ENCODE measurements at regions not wholly inside any gene's neighbourhood (a gene's known extent, or its start where the extent isn't known, plus 50 kb on each side); places are given as distances from the start of the nearest gene placed in this dataset.

- H3K36me3 Mint-ChIP-seq (ENCODE audit: insufficient read depth, unreplicated experiment), result no peaks in the 10 kb centered on the region
- H3K27me3 Mint-ChIP-seq (ENCODE audit: unreplicated experiment), result no peaks in the 10 kb centered on the region
- no peak overlapping the region for H3K27ac Mint-ChIP-seq (ENCODE audit: unreplicated experiment)
- no TSS peak for BruUV-seq (replicated peaks)
- peak overlapping the region; percentile 57 for H3K4me3 Mint-ChIP-seq (ENCODE audit: low read depth, unreplicated experiment)
- intact Hi-C loops (cut with micrococcal nuclease; ENCODE audit: unreplicated experiment), result no loop called here
- CTCF ChIA-PET, result no interaction called here
- no peak for DNase-seq
- H3K4me1 Mint-ChIP-seq (ENCODE audit: low read depth, unreplicated experiment), result no peaks in the 10 kb centered on the region
- no peaks in the 10 kb centered on the region for H3K9me3 Mint-ChIP-seq (ENCODE audit: low read depth, unreplicated experiment)
- no peak for TF ChIP-seq CTCF (IDR thresholded peaks at IDR 0.05; ENCODE audit: unreplicated experiment)
These were observed 214.5 kb upstream of the UBASH3B start for GRCh38 chr11:122440811-122441665.

GRCh38 chr11:122439866-122440810 is 215.4 kb upstream of the UBASH3B start:
- no TSS peak for BruUV-seq (replicated peaks)
- no peaks in the 10 kb centered on the region for H3K4me1 Mint-ChIP-seq (ENCODE audit: low read depth, unreplicated experiment)
- no peaks in the 10 kb centered on the region for H3K36me3 Mint-ChIP-seq (ENCODE audit: insufficient read depth, unreplicated experiment)
- CTCF ChIA-PET, result no interaction called here
- DNase-seq, result no peak
- intact Hi-C loops (cut with micrococcal nuclease; ENCODE audit: unreplicated experiment), result no loop called here
- H3K4me3 Mint-ChIP-seq (ENCODE audit: low read depth, unreplicated experiment), result peak overlapping the region; percentile 57
- no peaks in the 10 kb centered on the region for H3K9me3 Mint-ChIP-seq (ENCODE audit: low read depth, unreplicated experiment)
- H3K27me3 Mint-ChIP-seq (ENCODE audit: unreplicated experiment), result no peaks in the 10 kb centered on the region
- H3K27ac Mint-ChIP-seq (ENCODE audit: unreplicated experiment), result no peak overlapping the region
- TF ChIP-seq CTCF (IDR thresholded peaks at IDR 0.05; ENCODE audit: unreplicated experiment), result no peak

- no TSS peak for BruUV-seq (replicated peaks)
- no peaks in the 10 kb centered on the region for H3K4me1 Mint-ChIP-seq (ENCODE audit: low read depth, unreplicated experiment)
- no peak overlapping the region for H3K4me3 Mint-ChIP-seq (ENCODE audit: low read depth, unreplicated experiment)
- DNase-seq, result no peak
- CTCF ChIA-PET, result no interaction called here
- peaks cover 6% of the 10 kb centered on the region for H3K27me3 Mint-ChIP-seq (ENCODE audit: unreplicated experiment)
- no peaks in the 10 kb centered on the region for H3K36me3 Mint-ChIP-seq (ENCODE audit: insufficient read depth, unreplicated experiment)
- H3K27ac Mint-ChIP-seq (ENCODE audit: unreplicated experiment), result no peak overlapping the region
- TF ChIP-seq CTCF (IDR thresholded peaks at IDR 0.05; ENCODE audit: unreplicated experiment), result no peak
- intact Hi-C loops (cut with micrococcal nuclease; ENCODE audit: unreplicated experiment), result no loop called here
- no peaks in the 10 kb centered on the region for H3K9me3 Mint-ChIP-seq (ENCODE audit: low read depth, unreplicated experiment)
These were observed 219.3 kb upstream of the UBASH3B start for GRCh38 chr11:122436188-122436555.

- Mint-ChIP-seq H3K36me3 (ENCODE audit: insufficient read depth, unreplicated experiment) (no peaks in the 10 kb centered on the region), H3K9me3 (ENCODE audit: low read depth, unreplicated experiment) (no peaks in the 10 kb centered on the region), H3K27me3 (ENCODE audit: unreplicated experiment) (peaks cover 11% of the 10 kb centered on the region), H3K4me1 (ENCODE audit: low read depth, unreplicated experiment) (no peaks in the 10 kb centered on the region), H3K4me3 (ENCODE audit: low read depth, unreplicated experiment) (no peak overlapping the region), H3K27ac (ENCODE audit: unreplicated experiment) (no peak overlapping the region)
- no peak for DNase-seq
- TF ChIP-seq CTCF (IDR thresholded peaks at IDR 0.05; ENCODE audit: unreplicated experiment), result no peak
- CTCF ChIA-PET, result no interaction called here
- no TSS peak for BruUV-seq (replicated peaks)
- intact Hi-C loops (cut with micrococcal nuclease; ENCODE audit: unreplicated experiment), result no loop called here
These were observed 219.9 kb upstream of the UBASH3B start for GRCh38 chr11:122435540-122436187.

All from Calu3 (cell line).